GM19239 (cell line): ENCODE measurements at regions not wholly inside any gene's neighbourhood (a gene's known extent, or its start where the extent isn't known, plus 50 kb on each side); places are given as distances from the start of the nearest gene placed in this dataset.
"Not testable (repeated sequence)": the region's sequence is repeated elsewhere in the genome, so short reads cannot be mapped to it uniquely, and the experiment has no call there.

Source experiments
- DNase-seq: peaks from one replicate; pipeline ENCODE4 v3.0.0; 2011; ENCODE audit warnings: low spot score; ENCODE audit not compliant: insufficient read length
- FAIRE-seq: peaks from 2 replicates; lab custom pipeline; 2011; peaks lifted over from hg19 to GRCh38; lab: Jason Lieb, UNC

DNA sequence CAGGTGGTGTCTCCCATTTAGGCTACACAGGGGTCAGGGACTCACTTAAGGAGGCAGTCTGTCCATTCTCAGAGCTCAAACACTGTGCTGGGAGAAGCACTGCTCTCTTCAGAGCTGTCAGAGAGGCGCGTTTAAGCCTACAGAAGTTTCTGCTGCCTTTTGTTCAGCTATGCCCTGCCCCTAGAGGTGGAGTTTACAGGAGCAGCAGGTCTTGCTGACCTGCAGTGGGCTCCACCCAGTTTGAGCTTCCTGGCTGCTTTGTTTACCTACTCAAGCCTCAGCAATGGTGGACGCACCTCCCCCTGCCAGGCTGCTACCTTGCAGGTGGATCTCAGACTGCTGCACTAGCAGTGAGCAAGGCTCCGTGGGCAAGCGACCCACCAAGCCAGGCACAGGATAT, 260.1 kb downstream of the MEF2C start:
- FAIRE-seq, DNase-seq: not testable (repeated sequence)

DNA sequence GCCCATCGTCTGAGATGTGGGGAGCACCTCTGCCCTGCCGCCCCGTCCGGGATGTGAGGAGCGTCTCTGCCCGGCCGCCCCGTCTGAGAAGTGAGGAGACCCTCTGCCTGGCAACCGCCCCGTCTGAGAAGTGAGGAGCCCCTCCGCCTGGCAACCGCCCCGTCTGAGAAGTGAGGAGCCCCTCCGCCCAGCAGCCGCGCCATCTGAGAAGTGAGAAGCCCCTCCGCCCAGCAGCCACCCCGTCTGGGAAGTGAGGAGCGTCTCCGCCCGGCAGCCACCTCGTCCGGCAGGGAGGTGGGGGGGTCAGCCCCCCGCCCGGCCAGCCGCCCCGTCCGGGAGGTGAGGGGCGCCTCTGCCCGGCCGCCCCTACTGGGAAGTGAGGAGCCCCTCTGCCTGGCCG, 267.2 kb downstream of the MEF2C start:
- not testable (repeated sequence) for DNase-seq, FAIRE-seq

DNA sequence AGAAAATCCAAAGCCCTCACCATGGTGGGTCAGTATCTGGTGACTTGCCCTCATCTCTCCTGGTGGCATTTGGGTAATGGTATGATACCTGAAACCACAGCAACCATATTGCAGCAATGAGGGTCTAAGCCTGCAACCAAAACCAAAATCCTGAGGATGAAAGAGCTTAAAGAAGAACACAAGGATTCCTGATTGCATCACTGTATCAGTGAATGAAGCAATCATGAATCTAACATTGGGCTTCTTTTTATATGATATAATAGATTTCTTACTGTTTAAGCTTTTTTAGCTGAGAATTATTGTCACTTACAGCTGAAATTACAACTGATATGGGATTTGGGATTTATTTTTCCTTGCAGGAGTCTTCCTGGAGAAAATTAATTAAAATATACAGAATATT, 269.9 kb downstream of the MEF2C start:
- DNase-seq = no peak
- FAIRE-seq = no peak

DNA sequence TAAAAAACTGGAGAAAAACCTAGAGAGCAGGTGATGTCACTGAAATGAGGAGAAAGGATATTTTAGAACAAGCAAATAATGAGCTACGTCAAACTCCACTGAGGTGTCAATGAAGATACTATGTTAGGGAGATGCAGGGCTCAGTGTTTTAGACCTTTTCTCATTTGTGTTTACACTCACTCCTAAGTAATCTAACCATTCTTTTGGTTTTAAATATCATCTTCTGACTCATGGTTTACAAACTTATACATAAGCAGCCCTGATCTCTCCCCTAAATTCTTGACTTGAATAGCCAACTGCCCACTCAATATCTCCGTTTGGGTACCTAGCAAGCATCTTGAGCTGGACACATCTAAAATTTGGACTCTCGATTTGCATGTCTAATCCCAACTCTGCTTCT, 272.4 kb downstream of the MEF2C start:
- DNase-seq (no peak), FAIRE-seq (no peak)

DNA sequence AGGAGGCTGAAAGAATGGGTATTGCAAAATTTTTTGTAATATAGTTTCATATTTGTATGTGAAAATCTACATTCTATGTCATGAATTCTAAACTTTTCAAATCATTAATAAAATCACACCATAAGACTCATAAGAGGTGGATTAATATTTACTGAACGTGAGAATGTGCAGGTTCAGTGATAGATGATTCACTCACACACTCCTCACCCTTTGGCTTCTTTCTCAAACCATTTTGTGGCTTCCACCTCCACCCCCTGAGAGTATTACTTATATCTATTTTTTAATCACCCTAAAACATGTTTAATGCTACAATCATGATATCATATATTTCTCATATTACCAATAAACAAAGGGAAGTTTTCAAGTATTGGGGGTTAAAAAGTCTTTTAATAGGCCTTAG, 275.5 kb downstream of the MEF2C start:
- FAIRE-seq (no peak), DNase-seq (no peak)

DNA sequence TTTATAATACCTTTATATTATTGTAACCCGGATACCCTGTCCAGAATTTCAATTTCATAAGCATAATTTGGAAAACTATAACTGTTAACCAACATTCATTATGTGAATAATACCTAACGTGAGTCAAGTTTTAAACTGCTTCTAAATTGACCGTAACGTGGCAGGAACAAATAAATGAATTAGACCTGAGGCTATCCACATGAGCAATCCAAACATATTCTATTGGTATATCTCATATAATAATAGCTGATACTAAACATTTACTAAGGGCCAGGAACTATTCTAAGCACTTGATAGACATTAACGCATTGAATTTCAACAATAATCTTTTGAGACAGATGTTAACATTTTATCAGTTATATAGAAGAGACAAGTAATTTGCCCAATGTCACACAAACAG, 276.4 kb downstream of the MEF2C start:
- FAIRE-seq = no peak

DNA sequence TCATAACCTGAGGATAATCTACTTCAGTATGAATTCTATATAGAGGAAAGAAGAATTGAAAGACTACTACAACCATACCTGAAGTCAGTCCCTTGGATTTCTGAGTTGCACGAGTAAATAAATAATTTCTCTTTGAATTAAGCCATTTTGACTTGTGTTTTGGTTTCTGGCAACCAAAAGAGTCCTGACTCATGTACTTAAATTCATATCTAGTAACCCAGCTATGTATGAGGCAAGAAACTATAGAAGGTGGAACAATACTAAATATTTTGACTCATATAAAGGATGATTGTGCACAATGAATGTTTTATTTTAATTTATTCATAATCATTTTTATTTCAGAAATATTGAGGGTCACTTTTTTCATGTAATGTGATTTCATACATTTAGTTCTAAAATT, 276.8 kb downstream of the MEF2C start:
- DNase-seq (no peak), FAIRE-seq (no peak)

More for the DNA sequence above, 276.4 kb downstream of the MEF2C start:
- DNase-seq = no peak

DNA sequence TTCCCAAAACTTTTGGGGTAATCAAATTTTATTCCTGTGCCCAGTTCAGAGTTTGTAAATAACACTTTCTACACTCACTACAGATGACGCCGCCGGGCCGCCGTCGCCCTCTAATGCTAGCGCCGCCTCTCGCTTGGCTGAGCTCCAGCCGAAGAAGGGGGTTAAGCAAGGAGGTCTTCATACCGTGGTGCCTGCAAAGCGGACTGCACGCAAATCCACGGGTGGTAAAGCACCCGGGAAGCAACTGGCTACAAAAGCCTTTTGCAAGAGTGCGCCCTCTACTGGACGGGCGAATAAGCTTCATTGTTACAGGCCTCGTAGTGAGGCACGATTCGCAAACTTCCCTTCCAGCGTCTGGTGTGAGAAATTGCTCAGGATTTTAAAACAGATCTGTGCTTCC, 280.4 kb downstream of the MEF2C start:
- FAIRE-seq = no peak
- no peak for DNase-seq

DNA sequence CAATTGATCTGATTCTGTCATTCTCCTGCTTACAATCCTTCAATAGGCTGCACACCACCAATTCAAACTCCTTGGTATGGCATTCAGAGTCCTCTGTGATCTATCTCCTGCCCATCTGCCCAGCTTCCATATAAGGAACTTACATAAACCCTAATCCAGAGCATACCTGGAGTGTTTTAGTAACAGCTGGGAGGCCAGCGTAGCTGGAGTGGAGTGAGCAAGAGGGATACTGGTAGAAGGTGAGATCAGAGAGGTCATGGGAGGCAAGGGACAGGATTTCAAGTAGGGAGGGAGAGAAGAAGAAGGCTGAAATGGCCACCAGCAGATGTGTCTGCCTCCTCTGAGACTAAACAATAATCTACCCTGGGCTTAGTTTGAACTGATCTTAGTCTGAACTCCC, 288.5 kb downstream of the MEF2C start:
- DNase-seq = no peak
- no peak for FAIRE-seq

DNA sequence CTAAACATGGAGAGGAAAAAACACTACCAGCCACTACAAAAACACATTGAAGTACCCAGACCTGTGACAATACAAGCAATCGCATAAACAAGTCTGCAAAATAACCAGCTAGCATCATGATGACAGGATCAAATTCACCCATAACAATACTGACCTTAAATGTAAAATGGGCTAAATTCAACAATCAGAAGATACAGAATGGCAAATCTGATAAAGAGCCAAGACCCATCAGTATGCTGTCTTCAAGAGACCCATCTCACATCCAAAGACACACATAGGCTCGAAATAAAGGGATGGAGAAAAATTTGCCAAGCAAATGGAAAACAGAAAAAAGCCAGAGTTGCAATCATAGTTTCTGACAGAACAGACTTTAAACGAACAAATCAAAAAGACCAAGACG, 294.4 kb downstream of the MEF2C start:
- FAIRE-seq (no peak), DNase-seq (no peak)

DNA sequence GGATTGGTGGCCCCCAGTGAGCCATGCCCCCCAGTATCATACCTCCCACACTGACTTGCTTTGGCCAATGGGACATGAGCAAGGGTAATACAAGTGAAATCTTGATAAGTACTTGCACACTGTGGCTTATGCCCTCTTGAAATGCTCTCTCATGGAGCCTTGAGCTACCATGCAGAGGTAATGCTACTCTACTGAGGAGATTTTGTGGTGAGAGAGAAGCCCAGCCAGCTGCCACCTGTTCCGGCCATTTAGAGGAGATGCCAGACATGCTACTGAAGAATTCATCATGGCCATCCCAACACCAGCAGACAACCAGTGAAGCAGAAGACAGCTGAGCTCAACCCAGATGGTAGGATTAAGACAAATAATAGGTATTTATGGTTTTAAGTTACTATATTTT, 299.5 kb downstream of the MEF2C start:
- no peak for FAIRE-seq
- no peak for DNase-seq

DNA sequence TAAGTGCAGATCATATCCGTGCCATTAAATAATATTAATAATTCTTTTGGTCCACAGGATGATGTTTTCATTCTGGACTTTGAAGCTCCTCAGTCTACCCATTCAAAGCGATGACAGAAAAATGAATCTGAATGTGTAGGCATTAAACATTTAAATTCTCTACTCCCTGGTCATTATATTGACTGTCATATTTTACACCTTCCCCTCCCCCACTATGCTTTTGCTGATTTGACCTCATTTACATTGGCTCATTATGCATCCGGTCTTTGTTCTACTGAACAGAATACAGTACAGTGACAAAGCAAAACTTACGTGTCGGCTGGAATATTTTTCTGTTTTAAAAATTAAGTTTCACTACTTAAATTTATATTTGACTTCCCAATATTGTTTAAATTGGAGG, 289.7 kb upstream of the TMEM161B start:
- FAIRE-seq (no peak), DNase-seq (no peak)

DNA sequence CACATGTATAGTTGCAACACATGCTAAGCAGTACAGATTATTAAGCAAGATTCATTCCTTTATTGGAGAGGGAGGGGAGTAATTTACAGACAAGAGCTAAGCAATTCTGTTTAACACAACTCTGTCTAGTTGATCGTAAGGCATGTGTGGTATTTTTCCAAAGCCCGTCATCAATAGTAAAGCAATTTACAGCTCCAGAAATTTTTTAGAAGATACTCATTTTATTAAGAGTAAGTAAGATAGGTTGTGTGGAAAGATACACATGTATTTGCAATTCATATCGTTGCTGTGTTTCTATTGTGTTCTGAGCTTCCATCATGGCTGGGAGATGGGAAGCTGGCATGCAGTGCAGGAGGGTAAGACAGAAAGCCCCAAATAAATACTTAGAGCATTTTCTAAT, 289.2 kb upstream of the TMEM161B start:
- DNase-seq (no peak), FAIRE-seq (no peak)

DNA sequence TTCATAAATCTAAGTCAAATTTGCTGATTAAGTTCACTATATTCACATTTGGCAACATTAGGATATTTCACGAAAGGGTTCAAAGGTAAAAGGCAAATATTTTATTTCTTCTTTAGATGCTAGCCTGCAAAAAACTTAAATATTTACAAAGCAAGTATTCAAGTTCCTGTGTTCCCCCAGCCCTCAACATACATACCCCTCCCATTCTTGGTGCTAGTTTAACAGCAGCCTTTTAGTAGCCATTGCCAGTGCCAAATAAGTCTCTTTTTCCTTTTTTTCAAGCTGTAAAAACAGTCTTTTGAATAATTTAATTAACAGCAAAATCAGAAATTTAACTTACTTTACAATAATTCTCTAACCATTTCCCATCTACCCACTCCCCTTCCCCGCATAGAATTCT, 288.5 kb upstream of the TMEM161B start:
- FAIRE-seq (no peak), DNase-seq (no peak)

DNA sequence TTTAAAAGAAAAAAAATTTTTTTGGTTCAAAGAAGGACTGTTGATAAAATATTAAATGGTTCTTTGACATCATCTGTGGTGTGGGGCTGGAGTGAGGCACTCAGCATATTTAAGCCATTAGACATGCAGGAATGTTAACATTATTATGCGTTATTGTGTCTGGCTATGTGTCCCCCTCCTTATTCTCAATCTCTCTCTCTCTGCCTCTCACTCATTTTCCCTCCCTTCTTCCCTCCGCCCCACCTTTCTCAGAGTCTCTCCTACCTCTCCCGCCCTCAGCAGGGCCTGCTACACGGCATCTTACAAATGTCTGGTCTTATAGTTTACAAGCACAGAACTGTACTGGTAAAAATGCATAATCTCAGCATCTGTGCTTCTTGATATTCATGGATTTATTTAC, 287.8 kb upstream of the TMEM161B start:
- DNase-seq = no peak
- no peak for FAIRE-seq

DNA sequence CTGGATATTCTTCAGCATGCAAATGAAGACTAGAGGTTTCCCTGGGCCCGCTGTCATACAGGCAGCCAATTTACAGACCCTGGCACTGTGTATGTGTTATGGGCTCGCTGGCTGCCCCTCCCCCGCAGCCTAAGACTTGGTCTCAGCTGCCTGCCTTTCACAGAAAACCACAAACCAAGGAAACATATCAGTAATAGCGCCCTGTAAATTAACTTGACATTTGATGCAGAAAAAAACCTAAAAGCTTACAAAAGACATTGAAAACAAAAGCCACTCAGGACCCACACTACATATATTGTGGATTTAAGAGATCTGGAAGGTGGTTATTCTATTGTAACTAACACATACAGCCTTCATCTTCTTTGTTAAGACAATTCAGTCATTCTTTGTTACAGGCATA, 287.0 kb upstream of the TMEM161B start:
- FAIRE-seq = no peak
- DNase-seq = no peak

DNA sequence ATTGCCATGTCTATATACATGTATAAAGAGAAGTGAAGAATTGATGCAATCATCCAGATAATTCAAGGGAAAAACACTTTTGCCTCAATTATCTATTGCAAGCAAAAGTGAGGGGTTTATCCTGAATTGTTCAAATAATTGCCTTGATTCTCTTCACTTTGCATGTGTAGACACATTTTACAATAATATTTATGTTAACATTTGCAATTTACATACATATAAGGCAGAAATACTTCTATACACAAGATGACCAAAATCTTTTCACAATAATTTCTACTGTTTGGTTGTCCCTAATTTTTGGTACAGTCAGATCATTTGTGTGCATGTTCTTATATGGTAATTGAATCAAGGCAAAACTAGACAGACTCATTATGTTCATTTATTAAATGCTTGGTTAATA, 285.3 kb upstream of the TMEM161B start:
- DNase-seq (no peak), FAIRE-seq (no peak)

DNA sequence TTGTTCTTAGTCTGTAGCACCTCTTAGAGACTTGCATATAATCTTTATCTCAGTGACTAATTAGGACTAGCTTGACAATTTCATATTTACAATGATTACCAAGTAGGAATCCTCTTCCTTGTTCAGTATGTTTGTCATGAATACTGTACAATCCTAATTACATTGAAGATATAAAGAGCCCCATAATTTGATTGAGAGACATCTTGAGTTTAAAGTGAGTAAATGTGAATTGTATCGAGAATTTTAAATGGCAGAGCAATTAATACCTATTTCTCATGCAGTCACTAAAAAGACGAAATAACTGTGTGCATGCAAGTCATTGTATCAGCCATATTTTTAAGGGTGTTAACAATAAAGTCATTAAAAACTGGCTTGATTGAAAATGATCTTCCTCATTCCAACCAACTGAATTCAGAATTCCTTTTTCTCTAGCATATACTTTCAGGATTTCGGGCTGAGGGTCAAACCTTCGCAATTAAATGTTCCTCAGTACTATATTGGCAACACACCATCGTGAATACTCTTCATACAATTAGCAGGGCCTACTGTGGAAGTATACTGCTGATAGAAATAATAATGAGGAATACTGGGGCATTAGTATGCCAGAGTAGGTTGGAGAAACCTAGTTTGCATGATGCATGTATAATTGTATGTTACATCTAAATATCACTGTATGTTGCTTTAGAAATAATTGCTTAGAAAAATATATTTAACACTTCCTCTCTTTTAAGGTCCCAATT, 284.7 kb upstream of the TMEM161B start:
- FAIRE-seq = no peak
- no peak for DNase-seq

DNA sequence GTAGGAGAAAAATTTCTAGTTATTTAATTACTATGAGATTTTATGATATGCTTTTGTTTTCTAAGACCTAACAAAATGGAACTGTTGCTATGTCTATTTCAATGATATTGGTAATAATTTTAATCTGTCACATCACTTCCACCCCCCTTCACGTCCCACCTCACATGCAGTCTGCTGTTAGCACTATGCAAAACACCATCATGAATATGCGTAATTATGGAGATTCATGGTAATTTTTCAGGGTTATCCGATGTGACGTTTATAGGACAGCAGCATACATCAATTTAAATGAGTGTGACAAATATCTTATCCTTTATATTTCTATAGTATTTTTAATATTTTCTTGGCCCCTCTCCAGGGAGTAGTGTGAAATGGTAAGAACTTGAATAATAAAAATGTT, 283.8 kb upstream of the TMEM161B start:
- FAIRE-seq (no peak), DNase-seq (no peak)

DNA sequence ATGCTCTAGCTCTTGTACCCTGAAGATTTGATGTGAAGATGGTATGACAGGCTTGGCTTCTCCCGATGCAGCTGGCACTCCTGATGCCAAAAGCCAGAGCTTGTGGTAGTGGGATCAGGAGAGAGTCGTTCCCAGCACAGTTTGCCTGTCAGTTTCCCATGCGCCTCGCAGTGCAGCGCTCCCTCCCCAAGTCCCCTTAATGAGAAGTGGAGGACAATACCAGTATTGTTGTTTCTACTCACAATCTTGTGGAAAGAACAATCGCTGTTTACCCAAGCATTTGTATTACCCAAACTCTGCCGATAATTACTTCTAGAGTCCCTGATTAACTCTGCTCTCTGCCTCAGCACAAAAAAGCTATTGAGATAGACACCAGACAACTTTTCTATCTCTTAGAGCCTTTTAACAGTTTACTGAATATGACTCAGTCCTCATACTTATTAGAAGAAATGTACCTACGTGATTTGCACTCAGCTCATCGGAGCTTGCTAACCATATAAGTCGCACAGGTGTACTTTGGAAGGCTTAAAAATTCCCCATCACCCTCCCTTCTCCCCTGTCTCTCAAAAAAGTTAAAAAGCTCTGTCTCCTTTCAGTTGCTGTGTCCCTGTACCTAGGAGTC, 283.2 kb upstream of the TMEM161B start:
- FAIRE-seq (no peak), DNase-seq (no peak)

DNA sequence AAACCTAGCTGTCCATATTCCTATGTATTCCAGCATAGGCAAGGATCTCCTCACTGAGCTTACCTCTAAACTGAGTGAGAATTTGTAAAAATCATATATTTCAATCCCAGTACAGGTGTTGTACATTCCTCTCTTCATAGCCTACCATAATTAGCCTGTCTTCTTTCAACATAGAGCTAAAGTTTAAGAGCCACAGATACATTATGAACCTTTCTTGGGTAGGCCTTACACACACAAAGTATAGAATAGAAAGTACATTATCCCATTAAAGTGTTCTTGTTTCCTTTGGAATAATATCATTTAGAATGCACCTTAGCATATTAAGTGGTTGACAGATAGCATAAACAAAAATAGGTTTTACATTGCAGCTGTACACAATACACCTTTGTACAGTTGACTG, 282.1 kb upstream of the TMEM161B start:
- no peak for FAIRE-seq
- DNase-seq = no peak

DNA sequence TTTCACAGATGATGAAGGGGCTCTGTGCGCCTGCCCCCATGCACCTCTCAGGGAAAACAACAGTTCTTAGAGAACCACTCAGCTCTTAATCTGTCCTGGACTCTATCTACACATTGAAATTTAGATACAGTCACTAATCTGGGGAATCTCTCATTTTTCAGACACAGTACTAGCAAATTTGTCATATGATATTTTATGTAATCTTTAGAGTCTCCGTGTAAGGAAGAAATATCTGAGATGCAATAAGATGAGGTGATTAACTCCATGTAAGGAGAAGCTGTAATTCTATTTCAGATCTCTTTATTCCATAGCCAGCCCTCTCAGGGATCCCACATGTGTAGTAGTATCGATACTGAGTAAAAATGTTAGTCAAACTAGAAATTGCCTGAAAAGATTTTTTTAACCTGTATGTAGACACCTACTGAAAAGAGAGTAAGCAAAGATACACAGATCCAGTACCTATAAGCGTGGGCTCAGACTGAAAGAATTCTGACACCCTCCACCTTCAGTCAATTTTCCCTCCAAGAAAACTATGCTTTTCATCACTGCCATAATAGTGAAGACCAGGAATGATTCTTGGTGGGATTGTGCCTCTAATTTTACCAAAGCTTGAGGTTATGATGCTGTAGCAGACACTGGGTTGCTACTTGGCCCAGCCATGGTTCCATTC, 279.6 kb upstream of the TMEM161B start:
- DNase-seq = no peak
- FAIRE-seq = no peak
